Activated naive CD8-positive, alpha-beta T cell treated with anti-CD3 and anti-CD28 coated beads, Interleukin-2, amount 50 U/mL, for 24 hours (primary cell): ENCODE measurements at regions not wholly inside any gene's neighbourhood (a gene's known extent, or its start where the extent isn't known, plus 50 kb on each side); places are given as distances from the start of the nearest gene placed in this dataset.

ENCODE experiments used
- ATAC-seq: fragments of 150-1000 bp; cut with Tn5 transposase; one replicate; pipeline ENCODE4 v1.10.0; 2021
- DNase-seq: peaks from one replicate; pipeline ENCODE4 v3.0.0; 2021
- H3K27ac Mint-ChIP-seq: one replicate; pipeline ENCODE4 v1.8.0; 2021; ENCODE audit warnings: mild to moderate bottlenecking, mixed read lengths
- H3K27me3 Mint-ChIP-seq: one replicate; pipeline ENCODE4 v1.8.0; 2021; ENCODE audit warnings: mixed read lengths
- H3K36me3 Mint-ChIP-seq: one replicate; pipeline ENCODE4 v1.8.0; 2021; ENCODE audit warnings: low read depth, mixed read lengths
- H3K4me1 Mint-ChIP-seq: one replicate; pipeline ENCODE4 v1.8.0; 2021; ENCODE audit warnings: mixed read lengths
- H3K4me3 Mint-ChIP-seq: one replicate; pipeline ENCODE4 v1.8.0; 2021; ENCODE audit warnings: mild to moderate bottlenecking, moderate library complexity, mixed read lengths
- H3K9me3 Mint-ChIP-seq: one replicate; pipeline ENCODE4 v1.8.0; 2021; ENCODE audit warnings: mixed read lengths

GRCh38 chr2:14120376-14120775, 512.1 kb upstream of the LRATD1 start:
- DNase-seq (no peak), ATAC-seq (no peak)
- Mint-ChIP-seq H3K4me1 (no peaks in the 10 kb centered on the region), H3K9me3 (peaks cover 5% of the 10 kb centered on the region), H3K36me3 (no peaks in the 10 kb centered on the region), H3K27me3 (no peaks in the 10 kb centered on the region), H3K4me3 (no peak overlapping the region), H3K27ac (no peak overlapping the region)

DNA sequence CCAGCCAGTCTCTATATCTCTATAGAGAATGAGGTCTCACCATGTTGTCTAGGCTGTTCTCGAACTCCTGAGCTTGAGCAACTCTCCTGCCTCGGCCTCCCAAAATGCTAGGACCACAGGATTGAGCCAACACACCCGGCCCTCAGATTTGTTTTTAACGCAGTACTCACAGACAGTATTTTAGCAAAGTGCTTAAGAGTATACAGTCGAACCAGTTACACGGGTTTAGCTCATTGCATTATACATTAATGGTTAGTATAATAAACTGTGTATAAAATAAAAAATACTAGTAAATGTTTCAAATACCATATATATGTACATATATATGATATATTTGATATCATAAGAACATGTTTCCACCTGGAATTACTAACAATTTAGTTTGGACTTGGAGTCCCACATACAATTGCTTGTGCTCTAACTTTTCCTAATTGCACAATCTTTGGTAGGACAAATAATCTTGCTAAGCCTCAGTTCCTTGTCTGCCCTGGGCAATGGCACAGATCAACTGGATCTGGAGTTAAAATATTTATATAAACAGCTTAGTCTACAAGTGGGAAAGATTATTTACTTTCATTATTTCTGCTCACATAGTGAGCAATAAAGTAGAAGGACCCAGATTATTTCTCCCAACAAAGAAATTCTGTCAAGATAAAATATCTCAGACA, 508.9 kb upstream of the LRATD1 start:
- Mint-ChIP-seq H3K27ac (no peak overlapping the region), H3K4me3 (no peak overlapping the region), H3K9me3 (peaks cover 7% of the 10 kb centered on the region), H3K4me1 (no peaks in the 10 kb centered on the region), H3K27me3 (no peaks in the 10 kb centered on the region), H3K36me3 (no peaks in the 10 kb centered on the region)
- DNase-seq (no peak), ATAC-seq (no peak)

GRCh38 chr2:14125624-14126293, 506.8 kb upstream of the LRATD1 start:
- no peak overlapping the region for H3K27ac Mint-ChIP-seq
- H3K4me1 Mint-ChIP-seq = no peaks in the 10 kb centered on the region
- no peaks in the 10 kb centered on the region for H3K36me3 Mint-ChIP-seq
- H3K4me3 Mint-ChIP-seq = no peak overlapping the region
- H3K27me3 Mint-ChIP-seq = no peaks in the 10 kb centered on the region
- ATAC-seq (no peak), DNase-seq (no peak)
- peaks cover 4% of the 10 kb centered on the region for H3K9me3 Mint-ChIP-seq

DNA sequence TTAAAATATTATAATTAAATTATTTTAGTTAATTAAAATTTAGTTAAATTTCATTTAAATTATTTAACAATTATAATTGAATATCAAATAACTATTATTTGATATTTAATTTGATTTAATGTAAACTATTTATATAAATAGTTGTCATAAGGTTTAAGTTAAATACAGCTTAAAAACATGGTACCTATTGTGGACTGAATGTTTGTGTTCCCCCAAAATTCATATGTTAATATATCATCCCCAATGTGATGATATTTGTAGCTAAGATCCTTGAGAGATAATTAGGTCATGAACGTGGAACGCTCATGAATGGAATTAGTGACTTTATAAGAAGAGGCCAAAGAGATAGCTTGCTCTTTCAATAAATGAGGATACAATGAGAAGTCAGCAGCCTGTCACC, 505.7 kb upstream of the LRATD1 start:
- Mint-ChIP-seq H3K4me1 (no peaks in the 10 kb centered on the region), H3K36me3 (no peaks in the 10 kb centered on the region), H3K9me3 (peaks cover 4% of the 10 kb centered on the region), H3K27me3 (no peaks in the 10 kb centered on the region), H3K4me3 (no peak overlapping the region), H3K27ac (no peak overlapping the region)
- no peak for ATAC-seq
- DNase-seq = no peak

GRCh38 chr2:14127765-14128164, 504.8 kb upstream of the LRATD1 start:
- Mint-ChIP-seq H3K4me1 (no peaks in the 10 kb centered on the region), H3K27me3 (no peaks in the 10 kb centered on the region), H3K4me3 (no peak overlapping the region), H3K9me3 (peaks cover 4% of the 10 kb centered on the region), H3K36me3 (no peaks in the 10 kb centered on the region), H3K27ac (no peak overlapping the region)
- ATAC-seq (no peak), DNase-seq (no peak)

DNA sequence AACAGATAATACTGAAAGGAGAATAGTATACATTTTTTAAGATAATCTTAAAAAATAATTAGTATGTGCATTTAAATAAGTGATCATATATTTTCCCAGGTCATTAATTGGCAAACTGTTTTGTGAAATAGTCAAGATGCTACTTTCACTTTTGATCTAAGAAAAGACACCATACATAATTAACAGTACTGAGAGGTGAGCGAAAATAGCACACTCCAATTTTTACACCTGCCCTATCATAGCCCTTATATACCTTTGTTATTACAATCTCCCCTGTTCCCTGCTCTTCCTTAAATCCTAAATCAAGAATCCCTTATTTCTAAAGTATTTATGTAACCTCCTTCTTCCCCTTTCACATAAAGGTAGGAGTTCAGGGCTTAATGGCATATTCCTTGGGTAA, 500.1 kb upstream of the LRATD1 start:
- no peak for ATAC-seq
- Mint-ChIP-seq H3K4me1 (no peaks in the 10 kb centered on the region), H3K9me3 (peaks cover 15% of the 10 kb centered on the region), H3K27me3 (no peaks in the 10 kb centered on the region), H3K27ac (no peak overlapping the region), H3K4me3 (no peak overlapping the region), H3K36me3 (no peaks in the 10 kb centered on the region)
- no peak for DNase-seq

GRCh38 chr2:14134771-14135170, 497.7 kb upstream of the LRATD1 start:
- ATAC-seq (no peak), DNase-seq (no peak)
- Mint-ChIP-seq H3K36me3 (no peaks in the 10 kb centered on the region), H3K4me1 (no peaks in the 10 kb centered on the region), H3K9me3 (peaks cover 15% of the 10 kb centered on the region), H3K27ac (no peak overlapping the region), H3K4me3 (no peak overlapping the region), H3K27me3 (no peaks in the 10 kb centered on the region)

DNA sequence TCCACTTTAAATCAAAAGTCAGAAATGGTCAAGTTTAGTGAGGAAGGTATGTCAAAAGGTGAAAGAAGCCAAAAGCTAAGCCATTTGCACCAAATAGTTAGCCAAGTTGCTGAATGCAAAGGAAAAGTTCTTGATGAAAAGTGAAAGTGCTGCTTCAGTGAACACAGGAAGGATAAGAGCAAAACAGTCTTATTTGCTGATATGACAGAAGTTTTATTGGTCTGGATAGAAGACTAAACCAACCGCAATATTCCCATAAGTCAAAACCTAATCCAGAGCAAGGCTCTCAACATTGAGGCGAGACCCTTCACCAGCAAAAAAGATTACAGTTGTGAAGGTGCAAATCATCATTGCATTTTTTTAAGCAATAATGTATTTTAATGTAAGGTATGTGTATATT, 496.5 kb upstream of the LRATD1 start:
- Mint-ChIP-seq H3K27me3 (no peaks in the 10 kb centered on the region), H3K9me3 (peaks cover 15% of the 10 kb centered on the region), H3K27ac (no peak overlapping the region)

GRCh38 chr2:14137643-14138042, 494.9 kb upstream of the LRATD1 start:
- ATAC-seq = no peak
- no peak for DNase-seq
- Mint-ChIP-seq H3K27ac (no peak overlapping the region), H3K27me3 (no peaks in the 10 kb centered on the region), H3K36me3 (no peaks in the 10 kb centered on the region), H3K9me3 (peaks cover 15% of the 10 kb centered on the region), H3K4me1 (no peaks in the 10 kb centered on the region), H3K4me3 (no peak overlapping the region)

More for the DNA sequence above, 496.5 kb upstream of the LRATD1 start:
- no peak for ATAC-seq
- Mint-ChIP-seq H3K36me3 (no peaks in the 10 kb centered on the region), H3K4me1 (no peaks in the 10 kb centered on the region), H3K4me3 (no peak overlapping the region)
- no peak for DNase-seq

GRCh38 chr2:14140009-14140550, 492.4 kb upstream of the LRATD1 start:
- H3K27me3 Mint-ChIP-seq = no peaks in the 10 kb centered on the region
- DNase-seq (no peak), ATAC-seq (no peak)
- no peak overlapping the region for H3K4me3 Mint-ChIP-seq
- no peaks in the 10 kb centered on the region for H3K36me3 Mint-ChIP-seq
- no peak overlapping the region for H3K27ac Mint-ChIP-seq
- H3K9me3 Mint-ChIP-seq = peaks cover 8% of the 10 kb centered on the region
- H3K4me1 Mint-ChIP-seq = no peaks in the 10 kb centered on the region

DNA sequence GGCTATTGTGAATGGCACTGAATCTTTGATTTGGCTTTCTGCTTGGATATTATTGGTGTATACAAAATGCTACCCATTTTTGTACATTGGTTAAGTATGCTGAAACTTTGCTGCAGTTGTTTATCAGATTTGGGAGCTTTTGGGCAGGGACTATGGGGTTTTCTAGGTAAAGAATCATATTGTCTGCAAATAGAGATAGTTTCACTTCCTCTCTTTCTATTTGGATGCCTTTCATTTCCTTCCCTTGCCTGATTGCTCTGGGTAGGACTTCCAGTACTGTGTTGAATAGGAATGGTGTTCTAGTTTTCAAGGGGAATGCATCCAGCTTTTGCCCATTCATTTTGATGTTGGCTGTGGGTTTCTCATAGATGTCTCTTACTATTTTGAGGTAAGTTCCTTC, 489.1 kb upstream of the LRATD1 start:
- ATAC-seq (no peak), DNase-seq (no peak)
- Mint-ChIP-seq H3K36me3 (no peaks in the 10 kb centered on the region), H3K4me3 (no peak overlapping the region), H3K4me1 (no peaks in the 10 kb centered on the region), H3K27me3 (no peaks in the 10 kb centered on the region), H3K9me3 (no peaks in the 10 kb centered on the region), H3K27ac (no peak overlapping the region)

GRCh38 chr2:14148216-14148615, 484.3 kb upstream of the LRATD1 start:
- Mint-ChIP-seq H3K27ac (no peak overlapping the region), H3K4me1 (no peaks in the 10 kb centered on the region), H3K27me3 (no peaks in the 10 kb centered on the region), H3K9me3 (no peaks in the 10 kb centered on the region), H3K4me3 (no peak overlapping the region), H3K36me3 (no peaks in the 10 kb centered on the region)
- no peak for DNase-seq
- ATAC-seq = no peak

DNA sequence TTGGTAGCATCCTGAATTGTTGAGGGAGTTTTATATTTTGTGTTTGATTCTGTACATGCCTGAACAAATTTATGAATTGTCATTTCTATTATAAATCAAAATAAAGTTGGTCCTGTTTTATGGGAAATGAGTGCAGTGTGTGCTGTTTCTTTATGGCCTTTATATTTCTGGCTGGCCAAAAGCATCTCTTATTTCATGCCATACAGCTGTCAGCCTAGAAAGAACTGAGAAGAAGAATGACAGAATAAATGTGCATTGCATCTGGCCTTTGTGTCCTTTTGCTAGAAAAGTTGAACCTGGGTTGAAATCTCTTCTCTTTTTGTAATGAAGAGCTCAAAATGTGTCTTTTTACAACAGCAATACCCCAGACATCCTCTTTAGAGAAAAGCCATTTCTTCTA, 474.7 kb upstream of the LRATD1 start:
- no peaks in the 10 kb centered on the region for H3K4me1 Mint-ChIP-seq
- H3K27me3 Mint-ChIP-seq = no peaks in the 10 kb centered on the region
- H3K36me3 Mint-ChIP-seq = no peaks in the 10 kb centered on the region
- ATAC-seq (no peak), DNase-seq (no peak)
- peaks cover 7% of the 10 kb centered on the region for H3K9me3 Mint-ChIP-seq
- H3K27ac Mint-ChIP-seq = no peak overlapping the region
- no peak overlapping the region for H3K4me3 Mint-ChIP-seq

DNA sequence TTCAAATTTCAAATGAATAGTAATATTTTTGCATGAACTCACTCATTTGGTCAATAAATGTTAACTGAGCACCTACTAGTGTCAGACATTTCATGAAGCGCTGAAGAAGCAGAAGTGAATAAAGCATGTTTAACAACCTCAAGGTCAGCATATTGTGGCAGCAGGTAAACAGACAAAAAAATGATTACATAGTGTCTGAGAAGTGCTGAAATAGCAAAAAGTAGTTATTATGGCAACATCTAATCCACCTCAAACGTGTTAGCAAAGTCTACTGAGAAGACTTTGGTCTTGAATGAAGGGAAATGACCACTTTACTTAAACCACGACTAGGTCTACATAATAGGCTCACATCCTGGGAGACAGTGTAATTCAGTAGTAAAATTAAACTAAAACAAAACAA, 452.2 kb upstream of the LRATD1 start:
- no peaks in the 10 kb centered on the region for H3K36me3 Mint-ChIP-seq
- no peak overlapping the region for H3K4me3 Mint-ChIP-seq
- DNase-seq (no peak), ATAC-seq (no peak)
- no peak overlapping the region for H3K27ac Mint-ChIP-seq
- peaks cover 21% of the 10 kb centered on the region for H3K9me3 Mint-ChIP-seq
- H3K4me1 Mint-ChIP-seq = no peaks in the 10 kb centered on the region
- H3K27me3 Mint-ChIP-seq = no peaks in the 10 kb centered on the region

DNA sequence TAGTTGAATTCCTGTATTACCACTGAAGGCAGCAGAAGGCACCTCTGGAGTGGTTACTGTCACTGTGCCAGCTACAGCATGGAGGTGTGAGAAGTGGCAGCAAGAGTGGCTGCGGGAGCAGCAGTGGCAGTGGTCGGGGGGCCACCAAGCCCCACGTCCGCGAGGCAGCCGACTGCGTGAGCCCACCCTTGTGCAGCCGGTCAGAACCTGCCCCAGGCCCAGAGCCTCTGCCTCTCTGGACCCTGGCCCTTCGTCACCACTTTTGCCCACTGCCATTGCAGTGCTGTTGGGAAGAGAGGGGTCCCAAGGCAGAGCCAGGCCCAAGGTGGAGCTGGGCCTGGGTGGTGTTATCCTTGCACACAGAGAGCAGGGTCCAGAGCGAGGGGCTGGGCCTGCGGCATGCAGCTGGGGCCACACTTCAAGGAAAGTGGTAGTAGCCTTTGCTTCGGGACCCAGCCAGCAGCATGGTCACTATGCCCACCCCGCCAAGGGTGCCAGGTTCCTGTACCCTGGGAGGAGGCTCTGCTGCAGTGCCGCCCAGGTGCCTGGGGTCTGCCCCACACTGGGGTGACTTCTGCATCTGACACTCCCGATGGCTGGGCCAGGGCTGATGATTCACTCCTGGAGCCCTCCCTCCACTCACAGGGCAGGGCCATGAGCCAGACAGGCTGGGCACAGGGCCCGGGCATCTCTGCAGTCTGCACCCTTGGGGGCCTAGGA, 450.1 kb upstream of the LRATD1 start:
- Mint-ChIP-seq H3K27me3 (no peaks in the 10 kb centered on the region), H3K9me3 (peaks cover 11% of the 10 kb centered on the region), H3K27ac (no peak overlapping the region), H3K4me1 (no peaks in the 10 kb centered on the region), H3K36me3 (no peaks in the 10 kb centered on the region), H3K4me3 (no peak overlapping the region)
- ATAC-seq = no peak
- no peak for DNase-seq
